ENCODE measurements at regions not wholly inside any gene's neighbourhood (a gene's known extent, or its start where the extent isn't known, plus 50 kb on each side); places are given as distances from the start of the nearest gene placed in this dataset.

DNA sequence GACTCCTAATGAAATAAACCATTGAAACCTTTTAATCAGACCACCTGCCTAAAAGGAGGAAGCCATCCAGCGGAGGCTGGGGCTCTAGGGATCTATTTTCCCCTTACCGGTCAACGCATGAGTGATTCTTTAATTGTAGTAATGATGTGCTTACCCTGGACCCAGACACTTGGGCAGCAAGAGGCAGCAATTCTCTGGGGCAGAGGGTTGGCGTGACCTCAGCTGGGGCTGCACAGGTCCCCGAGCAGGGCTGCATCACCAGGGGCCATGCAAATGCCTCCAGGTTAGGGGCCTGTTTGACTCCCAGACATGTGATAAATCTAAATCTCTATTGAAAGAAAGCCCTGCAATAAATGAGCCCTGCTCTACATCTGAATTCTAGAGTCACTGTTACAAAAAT is 194.2 kb upstream of the TSHZ3 start:
- DNase-seq (ENCODE audit: extremely low read depth, insufficient read length): no peak
- H3K36me3 ChIP-seq (ENCODE audit: control insufficient read depth, insufficient read depth, low read length): no peaks in the 10 kb centered on the region
- H3K27me3 ChIP-seq (replicated peaks; ENCODE audit: control insufficient read depth, insufficient read depth, low read length): no peaks in the 10 kb centered on the region
- TF ChIP-seq, protein P1, sequence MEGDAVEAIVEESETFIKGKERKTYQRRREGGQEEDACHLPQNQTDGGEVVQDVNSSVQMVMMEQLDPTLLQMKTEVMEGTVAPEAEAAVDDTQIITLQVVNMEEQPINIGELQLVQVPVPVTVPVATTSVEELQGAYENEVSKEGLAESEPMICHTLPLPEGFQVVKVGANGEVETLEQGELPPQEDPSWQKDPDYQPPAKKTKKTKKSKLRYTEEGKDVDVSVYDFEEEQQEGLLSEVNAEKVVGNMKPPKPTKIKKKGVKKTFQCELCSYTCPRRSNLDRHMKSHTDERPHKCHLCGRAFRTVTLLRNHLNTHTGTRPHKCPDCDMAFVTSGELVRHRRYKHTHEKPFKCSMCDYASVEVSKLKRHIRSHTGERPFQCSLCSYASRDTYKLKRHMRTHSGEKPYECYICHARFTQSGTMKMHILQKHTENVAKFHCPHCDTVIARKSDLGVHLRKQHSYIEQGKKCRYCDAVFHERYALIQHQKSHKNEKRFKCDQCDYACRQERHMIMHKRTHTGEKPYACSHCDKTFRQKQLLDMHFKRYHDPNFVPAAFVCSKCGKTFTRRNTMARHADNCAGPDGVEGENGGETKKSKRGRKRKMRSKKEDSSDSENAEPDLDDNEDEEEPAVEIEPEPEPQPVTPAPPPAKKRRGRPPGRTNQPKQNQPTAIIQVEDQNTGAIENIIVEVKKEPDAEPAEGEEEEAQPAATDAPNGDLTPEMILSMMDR (IDR thresholded peaks at IDR 0.05; ENCODE audit: insufficient read depth, low read length, poor library complexity, severe bottlenecking): no peak
- no peak overlapping the region for H3K4me3 ChIP-seq (replicated peaks; ENCODE audit: low read depth, low read length)

GRCh38 chr19:31545777-31546176 is 196.5 kb upstream of the TSHZ3 start:
- H3K4me3 ChIP-seq (replicated peaks; ENCODE audit: low read depth, low read length): no peak overlapping the region
- H3K27me3 ChIP-seq (replicated peaks; ENCODE audit: control insufficient read depth, insufficient read depth, low read length): no peaks in the 10 kb centered on the region
- H3K36me3 ChIP-seq (ENCODE audit: control insufficient read depth, insufficient read depth, low read length): no peaks in the 10 kb centered on the region
- TF ChIP-seq, protein P1 (IDR thresholded peaks at IDR 0.05; ENCODE audit: insufficient read depth, low read length, poor library complexity, severe bottlenecking): no peak
- no peak for DNase-seq (ENCODE audit: extremely low read depth, insufficient read length)

DNA sequence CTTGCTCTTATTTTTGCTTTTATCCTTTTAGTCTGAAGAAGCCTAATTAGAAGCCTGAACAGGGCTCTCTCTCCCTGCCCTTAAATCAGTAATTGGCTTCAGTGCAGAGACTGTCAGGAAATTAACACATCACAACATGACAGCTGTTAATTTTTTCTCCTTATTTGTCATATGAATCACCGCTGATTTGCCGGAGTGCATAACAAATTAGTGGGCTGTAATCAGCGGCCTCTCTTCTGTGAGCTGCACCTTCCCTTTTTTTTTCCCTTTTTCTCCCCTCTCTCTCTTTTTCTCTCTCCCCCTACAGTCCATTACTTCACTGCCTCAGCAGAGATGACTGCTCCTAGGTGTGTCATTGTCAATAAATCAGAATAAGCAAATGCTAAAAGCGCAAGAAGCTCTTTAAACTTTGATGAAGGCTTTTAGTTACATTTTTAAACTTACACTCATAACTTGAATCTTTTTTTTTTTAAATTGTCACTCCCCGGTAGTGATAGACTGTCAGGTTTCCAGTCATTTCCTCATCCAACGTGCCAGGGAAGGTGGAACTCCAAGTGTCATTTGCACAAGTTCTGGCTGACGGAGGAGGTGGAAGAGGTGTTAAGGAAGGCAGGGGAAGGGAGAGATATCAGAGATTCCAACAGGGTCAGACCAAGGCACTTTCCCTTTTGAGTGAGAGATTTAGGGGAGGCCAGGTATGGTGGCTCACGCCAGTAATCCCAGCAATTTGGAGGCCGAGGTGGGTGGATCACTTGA is 197.1 kb upstream of the TSHZ3 start:
- TF ChIP-seq, protein P1 (IDR thresholded peaks at IDR 0.05; ENCODE audit: insufficient read depth, low read length, poor library complexity, severe bottlenecking): no peak
- Histone ChIP-seq H3K36me3 (ENCODE audit: control insufficient read depth, insufficient read depth, low read length) (no peaks in the 10 kb centered on the region), H3K4me3 (replicated peaks; ENCODE audit: low read depth, low read length) (no peak overlapping the region), H3K27me3 (replicated peaks; ENCODE audit: control insufficient read depth, insufficient read depth, low read length) (no peaks in the 10 kb centered on the region)
- no peak for DNase-seq (ENCODE audit: extremely low read depth, insufficient read length)

GRCh38 chr19:31548941-31549340 is 199.7 kb upstream of the TSHZ3 start:
- Histone ChIP-seq H3K4me3 (replicated peaks; ENCODE audit: low read depth, low read length) (no peak overlapping the region), H3K27me3 (replicated peaks; ENCODE audit: control insufficient read depth, insufficient read depth, low read length) (no peaks in the 10 kb centered on the region), H3K36me3 (ENCODE audit: control insufficient read depth, insufficient read depth, low read length) (no peaks in the 10 kb centered on the region)
- TF ChIP-seq, protein P1 (IDR thresholded peaks at IDR 0.05; ENCODE audit: insufficient read depth, low read length, poor library complexity, severe bottlenecking): no peak
- no peak for DNase-seq (ENCODE audit: extremely low read depth, insufficient read length)

DNA sequence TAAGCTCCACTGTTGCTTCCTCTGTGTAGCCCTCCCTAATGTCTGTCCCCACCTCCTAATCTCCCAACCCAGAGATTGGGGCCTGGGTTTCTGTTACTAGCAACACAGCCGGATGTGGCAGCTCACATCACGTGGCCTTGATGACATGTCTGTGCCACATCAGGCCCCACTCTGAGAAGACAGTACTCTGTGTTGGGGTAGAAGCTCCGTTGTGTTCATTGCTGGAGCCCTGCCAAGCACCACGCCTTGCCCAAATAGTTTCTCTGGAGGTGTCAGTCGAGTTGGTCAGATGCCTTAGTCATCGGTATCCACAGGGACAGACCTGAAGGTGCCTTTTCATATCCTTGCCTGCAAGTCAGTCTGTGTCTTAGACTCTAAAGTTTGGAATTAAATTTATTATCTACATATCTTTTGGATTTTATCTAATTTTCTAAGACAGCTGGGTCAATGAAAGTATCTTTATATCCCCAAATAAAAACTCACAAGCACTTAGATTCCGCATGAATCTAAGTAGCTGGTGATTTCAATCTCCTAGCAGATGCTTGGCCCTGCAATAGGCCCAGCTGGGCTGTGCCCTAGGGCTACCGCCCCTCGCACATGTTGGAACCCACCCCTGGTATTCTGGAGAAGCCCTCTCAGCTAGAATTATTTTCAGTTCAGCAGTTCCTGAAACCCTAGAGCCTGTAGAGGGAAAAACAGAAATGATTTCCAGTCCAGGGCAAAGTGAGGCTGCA is 204.0 kb upstream of the TSHZ3 start:
- DNase-seq (ENCODE audit: extremely low read depth, insufficient read length): no peak
- no peak overlapping the region for H3K4me3 ChIP-seq (replicated peaks; ENCODE audit: low read depth, low read length)
- H3K36me3 ChIP-seq (ENCODE audit: control insufficient read depth, insufficient read depth, low read length): no peaks in the 10 kb centered on the region
- no peaks in the 10 kb centered on the region for H3K27me3 ChIP-seq (replicated peaks; ENCODE audit: control insufficient read depth, insufficient read depth, low read length)
- TF ChIP-seq, protein P1 (IDR thresholded peaks at IDR 0.05; ENCODE audit: insufficient read depth, low read length, poor library complexity, severe bottlenecking): no peak
